ENCODE measurements at regions not wholly inside any gene's neighbourhood (a gene's known extent, or its start where the extent isn't known, plus 50 kb on each side); places are given as distances from the start of the nearest gene placed in this dataset.

DNA sequence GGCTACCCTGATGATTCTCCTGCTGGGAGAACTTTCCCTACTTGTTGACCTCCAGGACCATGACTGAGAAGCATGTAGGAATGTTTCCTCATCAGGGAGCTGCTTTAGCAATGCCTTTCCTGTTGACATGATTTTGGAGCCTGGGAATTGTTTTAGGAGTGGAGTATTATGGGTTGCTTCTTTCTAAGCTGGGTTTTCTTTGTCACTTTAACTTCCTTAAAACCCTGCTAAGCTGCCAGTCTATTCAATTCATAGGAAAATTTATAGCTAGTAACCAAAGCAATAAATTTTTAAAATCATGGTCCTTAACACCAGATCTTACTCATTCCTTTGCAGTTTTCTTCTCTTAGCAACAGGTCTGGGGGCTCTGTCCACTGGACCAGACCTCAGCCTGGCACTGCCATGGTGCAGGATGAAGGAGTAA is 125.6 kb upstream of the TACR1 start:
- Mint-ChIP-seq H3K4me1 (ENCODE audit: low read depth) (peaks cover 16% of the 10 kb centered on the region), H3K27ac (no peak overlapping the region), H3K4me3 (no peak overlapping the region), H3K36me3 (peaks cover 10% of the 10 kb centered on the region), H3K9me3 (ENCODE audit: low read depth) (no peaks in the 10 kb centered on the region), H3K27me3 (no peaks in the 10 kb centered on the region)

DNA sequence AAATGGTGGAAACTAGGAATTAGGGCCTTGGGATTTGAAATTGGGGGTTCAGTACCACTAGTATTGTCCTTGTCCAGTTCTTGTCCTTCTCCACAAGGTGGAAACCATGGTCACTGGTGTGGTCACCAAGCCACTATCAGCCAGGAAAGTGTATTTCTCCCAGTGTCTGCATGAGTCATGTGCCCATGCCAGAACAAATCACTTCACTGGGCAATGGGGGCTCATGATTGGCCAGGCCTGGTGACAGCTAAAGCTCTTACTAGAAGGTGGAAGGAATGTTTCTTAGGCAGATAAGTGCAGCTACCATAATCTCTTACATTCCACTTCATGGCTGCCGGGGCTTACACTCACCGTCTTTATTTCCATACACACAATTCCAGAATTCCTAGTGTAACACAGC is 124.8 kb upstream of the TACR1 start:
- Mint-ChIP-seq H3K27me3 (no peaks in the 10 kb centered on the region), H3K4me1 (ENCODE audit: low read depth) (peaks cover 16% of the 10 kb centered on the region), H3K4me3 (no peak overlapping the region), H3K36me3 (peaks cover 10% of the 10 kb centered on the region), H3K9me3 (ENCODE audit: low read depth) (no peaks in the 10 kb centered on the region), H3K27ac (no peak overlapping the region)

DNA sequence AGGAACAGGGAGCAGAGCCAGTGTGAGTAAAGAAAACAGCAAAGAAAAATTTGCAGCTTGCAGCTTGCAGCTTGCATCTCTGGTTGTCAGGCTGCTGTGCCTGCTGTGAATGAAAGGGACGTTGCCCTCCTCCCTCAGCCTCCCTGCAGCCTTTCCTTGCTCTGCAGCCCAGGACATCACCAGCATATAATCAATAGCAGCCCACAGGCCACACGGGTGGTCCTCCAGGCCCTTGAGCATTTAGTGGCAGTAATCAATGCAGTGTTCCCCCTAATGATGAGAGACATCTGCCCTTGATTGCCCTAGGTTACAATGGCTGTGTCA is 122.2 kb upstream of the TACR1 start:
- peaks cover 10% of the 10 kb centered on the region for H3K4me1 Mint-ChIP-seq (ENCODE audit: low read depth)
- H3K27ac Mint-ChIP-seq: no peak overlapping the region
- H3K4me3 Mint-ChIP-seq: no peak overlapping the region
- no peaks in the 10 kb centered on the region for H3K27me3 Mint-ChIP-seq
- no peaks in the 10 kb centered on the region for H3K9me3 Mint-ChIP-seq (ENCODE audit: low read depth)
- H3K36me3 Mint-ChIP-seq: peaks cover 12% of the 10 kb centered on the region

DNA sequence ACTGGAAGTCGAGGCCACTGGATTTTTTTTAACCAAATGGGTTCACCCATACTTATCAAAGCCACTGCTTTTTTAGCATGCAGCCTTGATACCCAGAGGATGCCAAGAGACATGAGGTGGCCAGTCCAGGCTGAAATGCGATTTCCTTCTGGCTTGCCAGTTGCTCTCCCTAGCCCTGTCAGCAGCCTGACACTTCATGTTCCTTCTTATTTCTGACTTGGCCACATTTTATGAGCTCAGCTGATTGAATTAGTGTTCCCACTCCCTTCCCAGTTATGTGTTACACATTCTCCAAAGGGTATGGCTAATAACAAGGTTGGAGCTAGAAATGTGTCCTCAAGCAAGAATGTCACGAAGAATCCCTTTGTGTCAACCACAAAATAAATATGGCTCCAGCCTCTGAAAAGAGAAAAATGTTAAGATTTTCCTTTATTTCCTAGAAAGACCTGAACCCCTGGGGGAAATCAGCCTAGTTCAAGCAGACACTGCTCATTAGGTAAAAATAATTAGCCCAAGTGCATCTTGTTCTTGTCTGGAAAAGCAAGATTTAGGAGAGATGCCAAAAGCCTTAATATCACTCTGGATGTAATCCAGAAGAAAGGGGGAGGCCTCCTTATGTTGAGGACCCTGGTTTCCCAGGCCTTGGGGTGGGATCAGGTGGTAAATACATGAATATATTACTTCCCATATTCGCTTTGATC is 121.7 kb upstream of the TACR1 start:
- Mint-ChIP-seq H3K36me3 (peaks cover 12% of the 10 kb centered on the region), H3K4me1 (ENCODE audit: low read depth) (peaks cover 10% of the 10 kb centered on the region), H3K27me3 (no peaks in the 10 kb centered on the region), H3K4me3 (no peak overlapping the region), H3K9me3 (ENCODE audit: low read depth) (no peaks in the 10 kb centered on the region), H3K27ac (no peak overlapping the region)

DNA sequence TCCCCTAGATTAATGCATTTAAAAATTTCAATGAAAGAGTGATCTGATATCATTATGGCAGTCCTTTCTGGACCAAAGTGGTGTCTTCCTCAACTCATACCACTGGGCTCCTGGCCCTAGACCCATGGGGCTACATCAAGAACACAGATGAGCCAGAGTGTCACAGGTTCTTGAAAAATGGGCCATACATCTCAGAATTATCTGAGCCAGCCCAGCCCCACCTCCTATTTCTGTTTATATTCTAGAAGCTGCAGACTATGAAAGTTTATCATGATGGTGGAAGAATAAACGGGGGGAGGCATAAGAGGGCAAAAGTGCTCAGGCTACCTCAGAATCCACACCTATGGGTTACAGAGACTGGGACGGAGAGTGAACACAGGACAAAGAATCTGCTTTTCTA is 120.6 kb upstream of the TACR1 start:
- Mint-ChIP-seq H3K4me3 (no peak overlapping the region), H3K36me3 (peaks cover 11% of the 10 kb centered on the region), H3K9me3 (ENCODE audit: low read depth) (no peaks in the 10 kb centered on the region), H3K27me3 (no peaks in the 10 kb centered on the region), H3K4me1 (ENCODE audit: low read depth) (peaks cover 3% of the 10 kb centered on the region), H3K27ac (no peak overlapping the region)

DNA sequence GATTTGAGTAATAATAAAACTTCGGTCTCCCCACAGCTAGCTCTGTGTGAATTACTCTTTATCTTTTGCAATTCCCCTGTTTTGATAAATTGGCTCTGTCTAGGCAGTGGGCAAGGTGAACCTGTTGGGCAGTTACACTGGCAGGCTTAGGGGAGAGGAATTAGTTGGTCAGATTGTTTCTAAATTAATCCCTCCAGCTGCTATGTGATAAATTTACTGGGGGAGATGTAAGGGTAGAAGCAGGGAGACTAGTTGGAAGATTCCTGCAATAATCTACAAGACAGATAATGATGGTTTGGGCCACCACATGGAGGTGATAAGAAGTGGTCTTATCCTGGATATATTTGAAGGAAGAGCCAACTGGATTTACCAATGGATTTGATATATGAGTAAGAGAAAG is 118.5 kb upstream of the TACR1 start:
- H3K27ac Mint-ChIP-seq: no peak overlapping the region
- no peaks in the 10 kb centered on the region for H3K4me1 Mint-ChIP-seq (ENCODE audit: low read depth)
- H3K9me3 Mint-ChIP-seq (ENCODE audit: low read depth): no peaks in the 10 kb centered on the region
- H3K4me3 Mint-ChIP-seq: no peak overlapping the region
- H3K27me3 Mint-ChIP-seq: no peaks in the 10 kb centered on the region
- peaks cover 21% of the 10 kb centered on the region for H3K36me3 Mint-ChIP-seq

DNA sequence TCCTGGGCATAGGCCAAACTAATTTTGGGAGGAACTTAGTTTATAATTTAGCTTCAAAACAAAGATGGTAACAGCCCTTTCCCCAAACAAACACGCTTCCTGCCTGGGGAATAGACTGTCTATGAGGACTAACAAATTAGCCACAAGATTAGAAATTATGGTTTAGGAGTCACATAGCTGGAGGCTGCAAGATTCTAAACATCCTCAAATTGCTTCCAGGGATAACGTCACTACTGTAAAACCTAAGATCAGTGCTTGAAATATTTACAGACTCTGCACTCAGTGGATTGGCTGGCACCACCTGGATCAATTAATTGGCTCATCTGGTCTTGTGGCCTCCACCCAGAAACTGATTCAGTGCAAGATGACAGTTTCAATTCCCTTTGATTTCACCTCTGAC is 118.0 kb upstream of the TACR1 start:
- no peaks in the 10 kb centered on the region for H3K27me3 Mint-ChIP-seq
- no peak overlapping the region for H3K4me3 Mint-ChIP-seq
- no peaks in the 10 kb centered on the region for H3K9me3 Mint-ChIP-seq (ENCODE audit: low read depth)
- peaks cover 22% of the 10 kb centered on the region for H3K36me3 Mint-ChIP-seq
- H3K27ac Mint-ChIP-seq: no peak overlapping the region
- no peaks in the 10 kb centered on the region for H3K4me1 Mint-ChIP-seq (ENCODE audit: low read depth)

DNA sequence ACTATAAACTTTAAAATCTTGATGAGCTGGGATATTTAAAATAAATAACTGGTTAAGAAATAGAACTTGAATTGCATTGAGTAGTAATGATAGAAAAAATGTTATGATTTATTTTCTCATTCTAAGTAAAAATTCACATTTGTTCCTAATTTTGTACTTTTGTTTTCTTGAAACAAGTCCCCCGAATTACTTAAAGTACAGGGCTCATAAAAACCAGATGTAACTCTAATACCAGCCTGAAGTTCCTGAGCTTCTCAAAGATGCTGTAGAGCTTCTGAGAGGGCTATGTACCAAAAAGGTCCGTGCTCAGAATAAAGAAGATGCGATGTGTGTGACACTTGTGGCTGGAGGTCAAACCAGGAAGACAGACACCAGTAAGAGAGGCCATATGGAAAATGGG is 116.1 kb upstream of the TACR1 start:
- peaks cover 1% of the 10 kb centered on the region for H3K4me1 Mint-ChIP-seq (ENCODE audit: low read depth)
- H3K4me3 Mint-ChIP-seq: no peak overlapping the region
- H3K36me3 Mint-ChIP-seq: peaks cover 28% of the 10 kb centered on the region
- no peaks in the 10 kb centered on the region for H3K27me3 Mint-ChIP-seq
- peaks cover 3% of the 10 kb centered on the region for H3K9me3 Mint-ChIP-seq (ENCODE audit: low read depth)
- H3K27ac Mint-ChIP-seq: no peak overlapping the region

DNA sequence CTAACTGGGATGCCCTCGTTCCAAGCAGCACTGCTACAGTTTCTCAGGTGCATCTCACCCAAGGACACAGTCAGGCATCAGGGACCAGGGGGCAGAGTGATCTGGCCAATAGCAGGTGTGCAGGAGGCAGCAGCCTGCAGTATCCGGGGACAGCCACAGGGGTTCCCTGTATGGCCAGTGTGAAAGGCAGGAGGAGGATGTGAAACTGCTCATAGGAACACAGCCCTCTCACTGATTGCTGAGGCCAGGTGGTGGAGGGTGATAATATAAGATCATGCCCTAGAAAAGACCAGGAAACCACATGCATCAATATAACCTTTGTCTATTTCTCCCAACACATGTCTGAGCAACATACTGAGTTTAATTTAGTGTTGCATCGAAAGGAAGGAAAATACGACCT is 112.7 kb upstream of the TACR1 start:
- Mint-ChIP-seq H3K27me3 (no peaks in the 10 kb centered on the region), H3K36me3 (peaks cover 37% of the 10 kb centered on the region), H3K4me3 (no peak overlapping the region), H3K9me3 (ENCODE audit: low read depth) (peaks cover 4% of the 10 kb centered on the region), H3K4me1 (ENCODE audit: low read depth) (peaks cover 2% of the 10 kb centered on the region), H3K27ac (no peak overlapping the region)

DNA sequence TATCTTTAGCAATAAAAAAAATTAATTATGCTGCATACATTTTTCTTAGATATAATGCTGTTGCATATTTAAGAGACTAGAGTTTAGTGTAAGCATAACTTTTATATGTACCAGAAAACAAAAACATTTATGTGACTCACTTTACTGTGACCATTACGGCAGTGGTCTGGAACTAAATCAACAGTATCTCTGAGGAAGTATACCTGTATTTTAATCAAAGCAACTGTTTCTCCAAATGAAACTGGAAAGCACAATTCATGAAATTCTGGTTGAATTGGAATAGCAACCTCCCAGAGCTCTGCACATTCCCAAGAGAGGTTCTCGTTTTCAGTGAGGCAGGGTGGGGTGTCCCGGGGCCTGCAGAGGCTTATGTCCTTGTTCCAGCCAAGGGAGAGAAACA is 112.2 kb upstream of the TACR1 start:
- Mint-ChIP-seq H3K27me3 (no peaks in the 10 kb centered on the region), H3K4me1 (ENCODE audit: low read depth) (peaks cover 2% of the 10 kb centered on the region), H3K27ac (no peak overlapping the region), H3K9me3 (ENCODE audit: low read depth) (peaks cover 4% of the 10 kb centered on the region), H3K4me3 (no peak overlapping the region), H3K36me3 (peaks cover 36% of the 10 kb centered on the region)

DNA sequence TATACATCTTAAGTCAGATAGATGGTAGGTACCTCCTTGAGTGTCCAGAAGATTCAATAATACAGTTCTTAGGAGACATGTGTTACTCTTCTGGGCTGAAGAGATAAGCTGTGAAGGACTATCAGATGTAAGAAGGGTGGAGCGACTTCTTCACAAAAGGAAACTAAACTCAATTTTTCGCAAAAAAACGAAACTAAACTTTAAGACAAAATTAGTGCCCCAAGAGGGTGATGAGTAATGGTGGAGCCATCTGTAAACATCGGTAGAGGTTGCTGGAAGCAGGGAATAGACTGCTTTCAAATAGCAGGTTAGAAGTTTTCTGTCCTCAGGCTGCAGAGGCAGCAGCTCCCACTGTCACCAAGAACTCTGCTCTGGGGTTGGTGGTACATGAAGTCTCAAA is 111.6 kb upstream of the TACR1 start:
- no peaks in the 10 kb centered on the region for H3K27me3 Mint-ChIP-seq
- H3K4me1 Mint-ChIP-seq (ENCODE audit: low read depth): peaks cover 2% of the 10 kb centered on the region
- peaks cover 4% of the 10 kb centered on the region for H3K9me3 Mint-ChIP-seq (ENCODE audit: low read depth)
- H3K36me3 Mint-ChIP-seq: peaks cover 40% of the 10 kb centered on the region
- H3K4me3 Mint-ChIP-seq: no peak overlapping the region
- no peak overlapping the region for H3K27ac Mint-ChIP-seq

DNA sequence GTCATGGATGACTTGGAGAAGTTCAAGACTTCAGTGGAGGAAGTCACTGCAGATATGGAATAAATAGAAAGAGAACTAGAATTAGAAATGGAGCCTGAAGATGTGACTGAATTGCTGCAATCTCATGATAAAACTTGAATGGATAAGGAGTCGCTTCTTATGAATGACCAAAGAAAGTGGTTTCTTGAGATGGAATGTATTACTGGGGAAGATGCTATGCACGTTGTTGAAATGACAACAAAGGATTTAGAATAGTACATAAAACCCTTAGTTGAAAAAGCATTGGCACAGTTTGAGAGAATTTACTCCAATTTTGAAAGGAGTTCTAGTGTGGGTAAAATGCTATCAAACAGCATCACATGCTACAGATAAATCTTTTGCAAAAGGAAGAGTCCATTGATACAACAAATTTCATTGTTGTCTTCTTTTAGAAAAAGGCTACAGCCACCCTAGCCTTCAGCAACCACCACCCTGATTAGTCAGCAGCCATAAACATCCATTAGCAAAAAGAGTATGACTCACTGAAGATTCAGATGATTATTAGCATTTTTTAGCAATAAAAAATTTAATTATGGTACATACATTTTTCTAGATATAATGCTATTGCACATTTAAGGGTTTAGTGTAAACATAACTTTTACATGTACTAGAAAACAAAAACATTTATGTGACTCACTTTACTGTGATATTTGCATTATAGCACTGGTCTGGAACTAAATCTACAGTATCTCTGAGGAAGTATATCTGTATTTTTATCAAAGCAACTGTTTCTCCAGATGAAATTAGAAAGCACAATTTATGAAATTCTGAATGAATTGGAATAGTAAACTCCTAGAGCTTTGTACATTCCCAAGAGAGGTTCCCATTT is 110.5 kb upstream of the TACR1 start:
- no peaks in the 10 kb centered on the region for H3K27me3 Mint-ChIP-seq
- peaks cover 41% of the 10 kb centered on the region for H3K36me3 Mint-ChIP-seq
- no peak overlapping the region for H3K27ac Mint-ChIP-seq
- H3K4me3 Mint-ChIP-seq: no peak overlapping the region
- H3K9me3 Mint-ChIP-seq (ENCODE audit: low read depth): peaks cover 7% of the 10 kb centered on the region
- H3K4me1 Mint-ChIP-seq (ENCODE audit: low read depth): peaks cover 2% of the 10 kb centered on the region

DNA sequence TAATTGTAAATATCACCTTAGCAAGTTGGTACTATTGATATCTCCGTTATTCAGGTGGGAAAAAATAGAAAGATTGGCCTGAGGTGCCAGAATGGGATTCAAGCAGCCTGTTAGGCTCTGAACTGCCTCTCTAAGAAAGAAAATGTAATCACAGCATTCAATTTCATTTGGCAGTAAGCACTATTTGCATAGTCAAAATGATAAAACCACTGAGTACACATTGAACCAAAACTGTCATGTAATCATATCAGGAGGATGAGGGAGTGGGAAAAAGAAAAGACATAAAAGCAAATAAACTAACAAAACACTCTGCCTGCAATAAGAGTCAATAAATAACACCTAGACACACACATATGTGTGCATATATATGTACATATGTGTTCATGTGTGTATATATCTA is 103.9 kb upstream of the TACR1 start:
- no peak overlapping the region for H3K27ac Mint-ChIP-seq
- H3K27me3 Mint-ChIP-seq: no peaks in the 10 kb centered on the region
- H3K4me1 Mint-ChIP-seq (ENCODE audit: low read depth): no peaks in the 10 kb centered on the region
- H3K4me3 Mint-ChIP-seq: no peak overlapping the region
- peaks cover 17% of the 10 kb centered on the region for H3K9me3 Mint-ChIP-seq (ENCODE audit: low read depth)
- H3K36me3 Mint-ChIP-seq: peaks cover 38% of the 10 kb centered on the region

DNA sequence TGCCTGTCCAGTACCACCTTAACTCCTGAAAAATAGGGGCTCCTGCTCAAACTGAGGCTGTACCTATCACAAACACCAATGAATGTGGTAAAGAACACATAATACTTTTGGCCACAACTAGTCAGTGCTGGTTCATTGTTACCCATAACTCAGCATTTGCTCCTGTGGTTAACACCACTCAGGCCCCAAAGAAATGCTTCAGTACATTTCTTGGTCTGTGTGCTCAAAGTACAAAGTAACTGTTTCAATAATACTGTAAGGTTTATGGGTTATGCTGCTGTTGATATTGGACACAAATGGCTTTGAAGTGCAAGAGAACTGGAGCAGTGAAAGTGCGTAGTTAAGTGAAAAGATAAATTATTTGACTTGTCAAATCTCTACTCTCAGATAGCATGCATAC is 95.0 kb upstream of the TACR1 start:
- Mint-ChIP-seq H3K4me1 (ENCODE audit: low read depth) (no peaks in the 10 kb centered on the region), H3K9me3 (ENCODE audit: low read depth) (peaks cover 5% of the 10 kb centered on the region), H3K36me3 (peaks cover 18% of the 10 kb centered on the region), H3K4me3 (no peak overlapping the region), H3K27me3 (no peaks in the 10 kb centered on the region), H3K27ac (no peak overlapping the region)

DNA sequence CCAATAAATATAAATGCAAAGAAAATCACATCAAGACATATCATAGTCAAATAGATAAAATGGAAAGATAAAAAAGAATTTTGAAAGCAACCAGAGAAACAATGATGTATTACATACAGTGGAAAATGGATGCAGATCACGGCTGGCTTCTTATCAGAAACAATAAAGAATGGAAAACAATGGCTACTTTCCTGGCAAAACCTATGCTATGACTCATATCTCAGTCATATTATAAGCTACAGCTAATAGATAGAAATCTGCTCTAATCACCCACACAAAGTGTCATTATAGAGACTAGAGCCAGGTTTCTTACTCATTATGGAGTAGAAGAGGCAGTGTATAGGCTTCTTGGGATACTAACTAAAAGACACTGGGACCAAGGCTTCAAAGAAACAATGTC is 93.5 kb upstream of the TACR1 start:
- Mint-ChIP-seq H3K27ac (no peak overlapping the region), H3K27me3 (no peaks in the 10 kb centered on the region), H3K9me3 (ENCODE audit: low read depth) (peaks cover 5% of the 10 kb centered on the region), H3K4me1 (ENCODE audit: low read depth) (no peaks in the 10 kb centered on the region), H3K4me3 (no peak overlapping the region), H3K36me3 (peaks cover 22% of the 10 kb centered on the region)

All from activated naive CD8-positive, alpha-beta T cell (primary cell).